GM23338 (cell line): ENCODE measurements at regions not wholly inside any gene's neighbourhood (a gene's known extent, or its start where the extent isn't known, plus 50 kb on each side); places are given as distances from the start of the nearest gene placed in this dataset.

Experiments used
- ETS1 ChIP-seq: IDR thresholded peaks from 2 replicates; pipeline ENCODE4 v1.6.1; 2016; ENCODE audit warnings: antibody characterized with exemption
- EZH2phosphoT487 ChIP-seq: fragments of 200-600 bp; sonication (generic); IDR thresholded peaks from one replicate; pipeline ENCODE4 v1.8.1; 2018; ENCODE audit warnings: antibody characterized with exemption; ENCODE audit not compliant: unreplicated experiment
- POLR2AphosphoS5 ChIP-seq: IDR thresholded peaks from 2 replicates; pipeline ENCODE4 v1.6.1; 2016; ENCODE audit warnings: antibody characterized with exemption, low read depth
- REST ChIP-seq: IDR thresholded peaks from one replicate; pipeline ENCODE4 v1.6.1; 2018; ENCODE audit warnings: antibody characterized with exemption; ENCODE audit not compliant: unreplicated experiment
- ZNF331 ChIP-seq: fragments of 250-450 bp; sonication (Bioruptor Pico); IDR thresholded peaks from 2 replicates; pipeline ENCODE4 v1.5.0; 2020; ENCODE audit warnings: low read depth, mild to moderate bottlenecking, moderate library complexity
- ZNF462 ChIP-seq: fragments of 250-450 bp; sonication (Bioruptor Pico); IDR thresholded peaks from 2 replicates; pipeline ENCODE4 v1.5.0; 2020; ENCODE audit warnings: mild to moderate bottlenecking, moderate library complexity

- TF ChIP-seq REST, result no peak
- no peak for TF ChIP-seq ZNF462 (CRISPR knock-in tag)
- TF ChIP-seq POLR2AphosphoS5, result no peak
- no peak for TF ChIP-seq ETS1
- TF ChIP-seq ZNF331 (CRISPR knock-in tag), result no peak
- no peak for TF ChIP-seq EZH2phosphoT487
Measured at GRCh38 chr1:177593105-177593504, 376.8 kb downstream of the SEC16B start (continued).
